DND-41 (cell line): ENCODE measurements at regions not wholly inside any gene's neighbourhood (a gene's known extent, or its start where the extent isn't known, plus 50 kb on each side); places are given as distances from the start of the nearest gene placed in this dataset.
"Not testable (repeated sequence)": the region's sequence is repeated elsewhere in the genome, so short reads cannot be mapped to it uniquely, and the experiment has no call there.

ENCODE experiments used
- ATAC-seq: fragments of 200-7000 bp; cut with Tn5 transposase; 3 replicates; pipeline ENCODE4 v1.9.1; 2021; ENCODE audit warnings: low read depth; ENCODE audit not compliant: insufficient read depth
- DNase-seq: peaks from one replicate; pipeline ENCODE4 v3.0.0-alpha.2; 2020
- H2AFZ ChIP-seq: 2 replicates; pipeline ENCODE4 v1.6.0; 2012; ENCODE audit warnings: low read depth, low read length
- H3K27ac ChIP-seq: 2 replicates; pipeline ENCODE4 v1.5.1; 2012; ENCODE audit warnings: low read length, inconsistent platforms
- H3K27me3 ChIP-seq: fragments of 200-600 bp; sonication (generic); 2 replicates; pipeline ENCODE4 v1.6.0; 2012; ENCODE audit warnings: low read length, mild to moderate bottlenecking, inconsistent platforms; ENCODE audit not compliant: insufficient read depth, poor library complexity
- H3K36me3 ChIP-seq: 2 replicates; pipeline ENCODE4 v1.5.1; 2012; ENCODE audit warnings: low read length, inconsistent platforms; ENCODE audit not compliant: insufficient read depth
- H3K4me1 ChIP-seq: 2 replicates; pipeline ENCODE4 v1.5.1; 2012; ENCODE audit warnings: mild to moderate bottlenecking, low read length; ENCODE audit not compliant: insufficient read depth
- H3K4me2 ChIP-seq: 2 replicates; pipeline ENCODE4 v1.6.0; 2012; ENCODE audit warnings: mild to moderate bottlenecking, moderate library complexity, low read length, inconsistent platforms; ENCODE audit not compliant: insufficient read depth
- H3K4me3 ChIP-seq, 2 experiments: fragments of 200-600 bp in 1 of 2; shearing (Covaris generic) in 1 of 2; 2 replicates each; pipeline ENCODE4 v1.5.1; 2012 to 2016; ENCODE audit warnings: inconsistent platforms in 2 of 2, low read length in 2 of 2, mild to moderate bottlenecking in 2 of 2, low read depth in 1 of 2, moderate library complexity in 1 of 2
- H3K79me2 ChIP-seq: 2 replicates; pipeline ENCODE4 v1.6.0; 2012; ENCODE audit warnings: low read length, inconsistent platforms; ENCODE audit not compliant: insufficient read depth
- H3K9ac ChIP-seq: 2 replicates; pipeline ENCODE4 v1.6.0; 2012; ENCODE audit warnings: low read depth, mild to moderate bottlenecking, inconsistent platforms, low read length, moderate library complexity
- H3K9me3 ChIP-seq: 2 replicates; pipeline ENCODE4 v1.5.1; 2012; ENCODE audit warnings: low read length, moderate library complexity, mild to moderate bottlenecking, inconsistent platforms; ENCODE audit not compliant: insufficient read depth, severe bottlenecking
- H4K20me1 ChIP-seq: 2 replicates; pipeline ENCODE4 v1.6.0; 2012; ENCODE audit warnings: low read length; ENCODE audit not compliant: insufficient read depth
- EZH2 ChIP-seq: IDR thresholded peaks from 3 replicates; pipeline ENCODE4 v1.6.1; 2012; ENCODE audit warnings: borderline replicate concordance, low read depth, mild to moderate bottlenecking, moderate library complexity, low read length, inconsistent platforms; ENCODE audit not compliant: severe bottlenecking
- TF ChIP-seq, protein P1 (sequence below): IDR thresholded peaks from 2 replicates; pipeline ENCODE4 v1.5.1; 2012; ENCODE audit warnings: borderline replicate concordance, low read length, moderate library complexity, mild to moderate bottlenecking; ENCODE audit not compliant: poor library complexity, severe bottlenecking; ENCODE audit errors: extremely low read depth

- Histone ChIP-seq H3K79me2 (no peaks in the 10 kb centered on the region), H3K27me3 (peaks cover 4% of the 10 kb centered on the region), H4K20me1 (no peaks in the 10 kb centered on the region), H2AFZ (no peak overlapping the region), H3K9me3 (no peaks in the 10 kb centered on the region), H3K4me1 (no peaks in the 10 kb centered on the region), H3K27ac (no peak overlapping the region), H3K4me2 (no peak overlapping the region), H3K9ac (no peak overlapping the region), H3K36me3 (no peaks in the 10 kb centered on the region), H3K4me3 (no peak overlapping the region)
- TF ChIP-seq, protein P1, sequence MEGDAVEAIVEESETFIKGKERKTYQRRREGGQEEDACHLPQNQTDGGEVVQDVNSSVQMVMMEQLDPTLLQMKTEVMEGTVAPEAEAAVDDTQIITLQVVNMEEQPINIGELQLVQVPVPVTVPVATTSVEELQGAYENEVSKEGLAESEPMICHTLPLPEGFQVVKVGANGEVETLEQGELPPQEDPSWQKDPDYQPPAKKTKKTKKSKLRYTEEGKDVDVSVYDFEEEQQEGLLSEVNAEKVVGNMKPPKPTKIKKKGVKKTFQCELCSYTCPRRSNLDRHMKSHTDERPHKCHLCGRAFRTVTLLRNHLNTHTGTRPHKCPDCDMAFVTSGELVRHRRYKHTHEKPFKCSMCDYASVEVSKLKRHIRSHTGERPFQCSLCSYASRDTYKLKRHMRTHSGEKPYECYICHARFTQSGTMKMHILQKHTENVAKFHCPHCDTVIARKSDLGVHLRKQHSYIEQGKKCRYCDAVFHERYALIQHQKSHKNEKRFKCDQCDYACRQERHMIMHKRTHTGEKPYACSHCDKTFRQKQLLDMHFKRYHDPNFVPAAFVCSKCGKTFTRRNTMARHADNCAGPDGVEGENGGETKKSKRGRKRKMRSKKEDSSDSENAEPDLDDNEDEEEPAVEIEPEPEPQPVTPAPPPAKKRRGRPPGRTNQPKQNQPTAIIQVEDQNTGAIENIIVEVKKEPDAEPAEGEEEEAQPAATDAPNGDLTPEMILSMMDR = no peak
- TF ChIP-seq EZH2 = no peak
- ATAC-seq = no peak
- no peak for DNase-seq
These were observed 170.0 kb upstream of the KL start for GRCh38 chr13:32845952-32846950.

- not testable (repeated sequence) for H3K27me3 ChIP-seq, H3K4me2 ChIP-seq, DNase-seq, H3K9ac ChIP-seq, H3K4me3 ChIP-seq, H3K36me3 ChIP-seq, H4K20me1 ChIP-seq, H2AFZ ChIP-seq, H3K9me3 ChIP-seq, H3K79me2 ChIP-seq, H3K27ac ChIP-seq, H3K4me1 ChIP-seq, ATAC-seq
These were observed 168.2 kb upstream of the KL start for GRCh38 chr13:32847976-32848375.

DNA sequence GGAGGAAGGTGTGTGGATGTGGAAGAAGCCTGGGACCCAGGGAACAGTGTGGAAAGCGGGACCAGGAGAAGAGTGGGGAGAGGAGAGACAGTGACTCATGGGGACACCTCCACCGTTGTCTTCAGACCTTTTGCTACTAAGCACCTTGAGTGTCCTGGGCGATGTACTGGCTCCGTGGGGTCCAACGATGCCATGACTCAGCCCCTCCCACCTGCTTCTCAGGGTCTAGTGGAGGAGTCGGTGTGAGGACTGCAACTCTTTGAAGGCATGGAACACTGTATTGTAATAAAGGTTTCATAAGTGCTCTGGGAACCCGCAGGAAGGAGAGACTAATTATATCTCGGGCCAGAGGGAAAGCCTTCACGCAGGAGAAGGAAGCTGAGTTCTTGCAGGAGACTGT, 166.9 kb upstream of the KL start:
- no peaks in the 10 kb centered on the region for H4K20me1 ChIP-seq
- no peak overlapping the region for H3K4me3 ChIP-seq
- no peaks in the 10 kb centered on the region for H3K9me3 ChIP-seq
- H2AFZ ChIP-seq = no peak overlapping the region
- no peak overlapping the region for H3K4me2 ChIP-seq
- no peaks in the 10 kb centered on the region for H3K36me3 ChIP-seq
- H3K27ac ChIP-seq = no peak overlapping the region
- peaks cover 6% of the 10 kb centered on the region for H3K27me3 ChIP-seq
- H3K79me2 ChIP-seq = no peaks in the 10 kb centered on the region
- no peaks in the 10 kb centered on the region for H3K4me1 ChIP-seq
- ATAC-seq (no peak), DNase-seq (no peak)
- no peak for TF ChIP-seq EZH2
- TF ChIP-seq, protein P1 = no peak
- H3K9ac ChIP-seq = no peak overlapping the region

- no peak overlapping the region for H3K27ac ChIP-seq
- no peak overlapping the region for H3K4me2 ChIP-seq
- no peaks in the 10 kb centered on the region for H3K36me3 ChIP-seq
- peaks cover 6% of the 10 kb centered on the region for H3K27me3 ChIP-seq
- no peak overlapping the region for H2AFZ ChIP-seq
- no peak overlapping the region for H3K9ac ChIP-seq
- no peaks in the 10 kb centered on the region for H3K79me2 ChIP-seq
- no peaks in the 10 kb centered on the region for H3K4me1 ChIP-seq
- H3K9me3 ChIP-seq = no peaks in the 10 kb centered on the region
- no peaks in the 10 kb centered on the region for H4K20me1 ChIP-seq
- DNase-seq (no peak), ATAC-seq (no peak)
- TF ChIP-seq EZH2 = no peak
- TF ChIP-seq, protein P1 = no peak
- no peak overlapping the region for H3K4me3 ChIP-seq
These were observed 165.7 kb upstream of the KL start for GRCh38 chr13:32850316-32851052.
